ENCODE measurements at regions not wholly inside any gene's neighbourhood (a gene's known extent, or its start where the extent isn't known, plus 50 kb on each side); places are given as distances from the start of the nearest gene placed in this dataset.

GRCh38 chr1:221227872-221228337 lies 348.7 kb downstream of the HLX start:
- peak overlapping the region; percentile 51 for H3K27ac ChIP-seq
- TF ChIP-seq ZFX (IDR thresholded peaks at IDR 0.05) (no peak), CTCF (conservative IDR thresholded peaks at IDR 0.05) (no peak)

GRCh38 chr1:221228594-221228993 lies 349.4 kb downstream of the HLX start:
- TF ChIP-seq CTCF (conservative IDR thresholded peaks at IDR 0.05) (no peak), ZFX (IDR thresholded peaks at IDR 0.05) (no peak)
- H3K27ac ChIP-seq: peak overlapping the region; percentile 51; the same call in 1 of the 2 replicates

GRCh38 chr1:221230605-221231004 lies 351.4 kb downstream of the HLX start:
- H3K27ac ChIP-seq: no peak overlapping the region
- TF ChIP-seq ZFX (IDR thresholded peaks at IDR 0.05) (no peak), CTCF (conservative IDR thresholded peaks at IDR 0.05) (no peak)

- H3K27ac ChIP-seq: no peak overlapping the region
- TF ChIP-seq CTCF (conservative IDR thresholded peaks at IDR 0.05) (no peak), ZFX (IDR thresholded peaks at IDR 0.05) (no peak)
These were observed 355.5 kb downstream of the HLX start for GRCh38 chr1:221234791-221235190.

- TF ChIP-seq CTCF (conservative IDR thresholded peaks at IDR 0.05) (no peak), ZFX (IDR thresholded peaks at IDR 0.05) (no peak)
- no peak overlapping the region for H3K27ac ChIP-seq
These were observed 358.3 kb downstream of the HLX start for GRCh38 chr1:221237587-221237986.

- no peak overlapping the region for H3K27ac ChIP-seq
- TF ChIP-seq CTCF (conservative IDR thresholded peaks at IDR 0.05): no peak
- no peak for TF ChIP-seq ZFX (IDR thresholded peaks at IDR 0.05)
These were observed 359.9 kb downstream of the HLX start for GRCh38 chr1:221239181-221239580.

GRCh38 chr1:221239792-221240191 lies 360.5 kb downstream of the HLX start:
- TF ChIP-seq CTCF (conservative IDR thresholded peaks at IDR 0.05): no peak
- TF ChIP-seq ZFX (IDR thresholded peaks at IDR 0.05): no peak

More at GRCh38 chr1:221239792-221240191, 360.5 kb downstream of the HLX start:
- no peak overlapping the region; the same call in 1 of the 2 replicates for H3K27ac ChIP-seq
